ENCODE measurements at regions not wholly inside any gene's neighbourhood (a gene's known extent, or its start where the extent isn't known, plus 50 kb on each side); places are given as distances from the start of the nearest gene placed in this dataset.

DNA sequence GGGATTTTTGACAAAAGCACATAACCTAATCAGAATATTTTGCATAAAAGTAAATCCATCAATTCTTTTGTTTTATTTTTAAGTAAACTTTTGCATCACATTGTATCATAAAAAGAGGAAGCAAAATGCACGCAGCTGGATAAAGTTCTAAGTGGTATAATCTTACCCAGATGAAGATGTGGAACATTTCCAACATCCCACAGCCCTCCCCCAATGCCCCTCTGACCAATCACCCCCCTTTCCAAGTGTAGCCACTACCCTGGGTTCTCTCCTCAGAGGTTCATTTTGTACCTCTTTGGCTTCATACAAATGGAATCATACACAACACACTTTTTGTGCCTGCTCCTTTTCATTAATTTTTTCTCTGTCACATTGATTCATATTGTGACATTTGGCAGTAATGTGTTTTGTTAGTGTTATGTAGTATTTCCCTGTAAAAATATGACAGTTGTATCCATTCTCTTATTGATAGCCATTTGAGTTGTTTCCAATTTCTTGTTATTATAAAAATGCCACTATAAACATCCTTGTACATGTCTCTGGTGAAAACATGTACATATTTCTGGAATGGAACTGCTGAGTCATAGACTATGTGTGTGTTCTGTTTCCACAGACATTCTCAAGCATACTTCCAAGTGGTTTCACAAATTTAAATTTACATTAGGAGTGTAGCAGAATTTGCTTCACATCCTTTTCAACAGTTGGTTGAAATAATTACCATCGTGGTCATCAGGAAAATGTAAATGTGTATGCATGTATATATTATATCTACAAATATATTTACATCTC is 92.9 kb upstream of the SYNDIG1 start:
- no peak for DNase-seq

DNA sequence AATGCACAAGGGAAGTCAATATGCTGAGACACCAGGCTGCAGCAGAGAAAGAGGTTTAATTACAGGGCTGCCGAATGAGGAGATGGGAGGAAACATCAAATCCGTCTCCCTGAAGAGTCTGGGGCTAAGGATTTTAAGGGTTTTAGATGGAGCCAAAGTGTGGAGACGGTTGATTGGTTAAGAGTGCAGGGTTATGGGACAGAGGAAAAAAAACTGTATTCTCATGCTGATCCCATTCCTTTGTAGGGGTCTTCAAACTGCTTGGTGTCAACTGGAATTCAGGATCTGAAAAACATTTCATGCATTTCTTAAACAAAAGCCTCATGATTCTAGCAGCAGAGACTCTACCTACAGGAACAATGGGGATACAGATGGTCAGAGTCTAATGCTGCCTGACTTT is 96.1 kb upstream of the SYNDIG1 start:
- no peak for DNase-seq

- DNase-seq: no peak
These were observed 98.3 kb upstream of the SYNDIG1 start for GRCh38 chr20:24370911-24371695.

DNA sequence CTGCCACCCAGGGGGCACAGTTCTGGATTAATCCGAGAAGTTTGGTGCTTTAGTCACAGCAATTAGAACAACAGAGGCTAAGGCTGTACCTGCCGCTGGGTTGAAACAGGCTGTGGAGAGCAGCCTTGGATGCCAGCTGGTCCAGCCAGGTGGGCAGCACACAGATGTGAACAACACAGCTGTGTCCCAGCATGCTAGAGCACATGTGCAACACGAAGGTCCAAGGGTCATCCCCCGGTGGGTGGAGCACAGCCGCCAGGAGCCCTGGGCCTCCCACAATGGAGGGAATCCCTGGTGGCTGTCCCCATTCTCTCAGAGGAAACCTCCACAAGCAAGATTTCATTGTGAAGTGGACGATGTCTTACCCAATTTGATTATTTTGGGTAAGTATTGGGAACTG is 99.2 kb upstream of the SYNDIG1 start:
- DNase-seq: no peak

- DNase-seq: no peak
These were observed 101.2 kb upstream of the SYNDIG1 start for GRCh38 chr20:24368253-24368652.

- no peak for DNase-seq
These were observed 103.0 kb upstream of the SYNDIG1 start for GRCh38 chr20:24366336-24367004.

- no peak for DNase-seq
These were observed 103.8 kb upstream of the SYNDIG1 start for GRCh38 chr20:24365670-24366069.

DNA sequence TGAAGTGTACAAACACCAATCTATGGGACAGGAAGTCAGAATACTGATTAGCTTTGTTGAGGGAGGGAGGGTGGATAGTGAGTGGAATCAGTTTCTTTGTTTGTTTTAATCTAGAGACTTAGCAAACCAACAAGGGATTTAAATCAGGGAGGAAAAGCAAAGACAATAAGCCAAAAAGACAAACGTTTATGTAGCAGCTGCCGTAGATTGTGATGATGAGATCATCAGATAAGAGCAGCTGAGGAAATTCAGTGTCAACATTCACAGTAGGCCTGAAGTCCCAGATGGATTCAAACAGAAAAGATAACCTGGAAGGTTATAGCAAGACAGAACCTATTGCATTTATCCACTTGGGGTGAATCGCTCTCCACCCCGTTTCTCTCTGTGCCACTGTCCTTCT is 104.9 kb upstream of the SYNDIG1 start:
- DNase-seq: peak; percentile 18

DNA sequence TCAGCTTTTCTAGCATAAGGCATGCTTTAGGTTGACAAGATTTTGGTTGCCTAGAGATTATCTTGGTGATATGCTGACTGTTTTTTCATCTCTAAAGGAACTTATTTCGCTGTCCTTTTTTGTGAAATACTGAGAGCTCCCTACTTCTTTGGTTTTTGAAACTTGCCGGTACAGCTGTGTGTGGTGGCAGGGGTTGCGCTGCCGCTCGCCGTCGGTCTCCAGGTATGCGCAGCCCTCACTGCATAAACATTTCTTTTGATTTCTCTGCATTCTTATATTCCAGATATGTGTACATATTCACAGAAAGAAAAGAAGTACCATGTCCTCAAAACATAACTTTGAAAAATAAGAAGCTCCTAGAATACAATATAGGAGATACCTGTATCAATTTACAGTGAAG is 106.4 kb upstream of the SYNDIG1 start:
- DNase-seq: no peak

- DNase-seq: no peak
These were observed 107.3 kb upstream of the SYNDIG1 start for GRCh38 chr20:24362080-24362479.

GRCh38 chr20:24361541-24361940 is 107.9 kb upstream of the SYNDIG1 start:
- DNase-seq: no peak

DNA sequence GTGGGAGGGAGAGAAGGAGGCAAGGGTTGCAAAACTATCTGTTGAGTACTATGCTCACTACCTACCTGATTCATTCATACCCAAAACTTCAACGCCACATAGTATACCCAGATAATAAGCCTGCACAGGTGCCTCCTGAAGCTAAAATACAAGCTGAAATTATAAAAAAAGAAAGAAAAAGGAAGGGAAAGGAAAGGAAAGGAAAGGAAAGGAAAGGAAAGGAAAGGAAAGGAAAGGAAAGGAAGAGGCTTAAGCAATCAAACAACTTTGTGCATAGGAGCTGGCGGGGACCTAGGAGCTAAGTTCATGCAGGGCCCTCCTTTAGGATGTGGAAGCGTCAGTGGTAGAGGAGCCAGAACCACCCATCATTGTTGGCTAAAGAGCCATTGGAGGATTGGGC is 108.9 kb upstream of the SYNDIG1 start:
- no peak for DNase-seq

DNA sequence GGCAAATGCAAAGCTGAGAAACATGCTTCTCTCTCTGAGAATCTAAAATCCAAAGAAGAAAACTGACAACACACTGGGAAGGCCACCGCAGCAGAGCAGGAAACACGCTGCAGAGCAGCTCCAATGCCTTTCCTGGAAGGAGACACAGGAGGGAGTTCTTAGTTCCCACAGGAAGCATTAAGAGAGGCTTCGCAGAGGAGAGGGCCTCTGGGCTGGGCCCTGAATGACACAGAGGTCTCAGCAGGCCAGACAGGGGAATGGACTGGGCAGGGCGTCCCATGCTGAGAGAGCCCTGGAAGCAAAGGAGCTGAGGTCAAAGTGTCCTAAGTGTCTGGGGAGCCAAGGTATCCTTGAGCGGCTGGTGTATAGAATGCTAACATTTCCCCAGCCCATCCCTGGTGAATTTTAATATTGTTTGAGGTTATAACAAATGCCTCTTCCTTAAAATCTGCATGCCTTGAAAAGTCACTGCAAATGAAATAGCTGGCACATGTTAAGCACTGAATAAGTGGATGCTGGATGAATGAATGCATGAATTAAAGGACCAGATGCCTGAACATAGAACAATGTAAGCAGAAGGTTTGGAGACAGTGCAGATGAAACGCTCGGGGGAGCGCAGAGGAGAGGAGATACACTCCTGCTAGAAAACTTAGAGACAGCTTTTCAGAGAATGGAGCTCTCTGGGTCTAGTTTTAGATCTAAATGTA is 110.0 kb upstream of the SYNDIG1 start:
- DNase-seq: no peak

- no peak for DNase-seq
These were observed 111.5 kb upstream of the SYNDIG1 start for GRCh38 chr20:24357931-24358330.

DNA sequence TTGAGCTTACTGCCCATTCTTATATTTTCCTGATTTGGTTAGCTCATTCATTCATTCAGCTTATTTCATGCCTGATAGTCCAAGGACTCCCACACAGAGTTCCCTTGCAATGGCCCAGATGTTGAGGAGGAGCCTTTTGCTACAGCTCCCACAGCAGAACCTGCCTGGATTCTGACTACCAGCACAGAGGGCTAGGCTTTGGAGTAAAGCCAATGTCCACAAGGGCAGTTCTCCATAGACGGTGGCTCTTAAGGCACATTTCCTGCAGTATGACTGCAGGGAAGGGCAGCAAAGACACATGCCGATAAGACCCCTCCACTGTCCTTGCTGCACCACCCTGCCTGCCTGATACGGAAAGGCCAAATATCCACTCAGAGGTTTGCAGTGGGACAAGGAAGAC is 112.3 kb upstream of the SYNDIG1 start:
- no peak for DNase-seq

DNA sequence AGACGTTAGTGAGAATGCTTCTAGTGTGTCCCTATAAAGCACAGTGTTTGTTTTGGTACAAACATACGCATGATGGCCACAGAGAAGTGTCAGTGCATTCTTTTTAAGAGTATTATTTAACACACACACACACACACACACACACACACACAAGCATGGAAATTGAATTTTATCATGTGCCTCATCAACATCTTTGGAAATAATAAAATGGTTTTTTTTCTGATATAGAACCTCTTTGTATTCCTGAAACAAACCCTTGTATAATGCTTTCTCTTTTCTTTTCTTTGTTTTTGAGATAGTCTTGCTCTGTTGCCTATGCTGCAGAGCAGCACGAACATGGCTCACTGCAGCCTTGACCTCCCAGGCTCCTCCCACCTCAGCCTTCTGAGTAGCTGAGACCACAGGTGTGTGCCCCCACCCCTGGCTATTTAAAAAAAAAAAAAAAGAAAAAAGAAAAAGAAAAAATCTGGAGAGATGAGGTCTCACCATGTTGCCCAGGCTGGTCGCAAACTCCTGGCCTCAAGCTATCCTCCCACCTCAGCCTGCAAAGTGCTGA is 116.2 kb upstream of the SYNDIG1 start:
- no peak for DNase-seq

- no peak for DNase-seq
These were observed 118.5 kb upstream of the SYNDIG1 start for GRCh38 chr20:24350923-24351368.

DNA sequence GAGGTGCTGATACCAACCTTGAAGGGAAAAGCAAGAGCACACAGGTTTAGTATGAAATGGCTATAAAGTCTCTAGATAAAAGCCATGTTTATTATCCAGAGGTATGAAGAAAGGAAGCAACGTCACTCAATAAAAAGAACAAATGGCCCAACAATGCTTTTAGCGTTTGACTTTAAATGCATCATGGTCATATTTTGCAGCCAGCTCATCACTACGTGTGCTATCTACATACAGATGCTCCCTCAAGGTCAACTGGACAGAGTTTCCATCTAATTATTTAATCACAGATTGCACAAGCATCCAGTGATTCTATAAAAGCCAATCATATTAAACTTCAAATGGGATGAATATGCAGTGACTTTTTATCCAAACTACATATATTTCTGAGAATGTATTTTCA is 127.6 kb upstream of the SYNDIG1 start:
- no peak for DNase-seq

GRCh38 chr20:24340933-24341332 is 128.5 kb upstream of the SYNDIG1 start:
- no peak for DNase-seq

DNA sequence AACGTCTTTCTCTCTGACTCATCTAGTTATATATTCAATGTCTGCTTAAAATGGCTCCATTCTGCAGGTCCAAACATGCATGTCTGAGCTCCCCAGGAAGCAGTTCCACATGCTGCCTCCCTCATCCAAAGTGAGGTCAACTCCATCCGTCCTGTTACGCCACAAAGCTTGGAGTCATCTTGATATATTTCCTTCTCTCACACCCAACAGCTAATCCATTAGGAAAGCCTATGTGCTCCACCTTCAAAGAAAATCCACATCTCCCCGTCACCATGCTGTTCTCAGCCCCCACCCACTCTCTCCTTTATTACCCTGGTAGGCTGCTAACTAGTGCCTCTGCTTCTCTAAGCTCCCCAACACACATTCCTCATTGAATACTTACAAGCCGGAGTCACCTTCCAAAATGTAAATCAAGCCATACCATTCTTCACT is 130.2 kb upstream of the SYNDIG1 start:
- DNase-seq: no peak

GRCh38 chr20:24337551-24337950 is 131.9 kb upstream of the SYNDIG1 start:
- DNase-seq: no peak

GRCh38 chr20:24337069-24337468 is 132.4 kb upstream of the SYNDIG1 start:
- DNase-seq: no peak

- DNase-seq: no peak
These were observed 134.6 kb upstream of the SYNDIG1 start for GRCh38 chr20:24334830-24335229.

Data from NCI-H1105 treated with DMSO at 0.1 percent for 48 hours (cell line).